Epithelial cell of proximal tubule (primary cell): ENCODE measurements at regions not wholly inside any gene's neighbourhood (a gene's known extent, or its start where the extent isn't known, plus 50 kb on each side); places are given as distances from the start of the nearest gene placed in this dataset.

Experiments used
- DNase-seq: peaks from one replicate; pipeline ENCODE4 v3.0.0-alpha.2; 2011; ENCODE audit warnings: low read depth
- H3K4me3 ChIP-seq: 2 replicates; pipeline ENCODE4 v1.5.1; 2011; ENCODE audit warnings: low read depth, mild to moderate bottlenecking, low read length
- TF ChIP-seq, protein P1 (sequence below): conservative IDR thresholded peaks from 2 replicates; pipeline ENCODE4 v1.5.1; 2012; ENCODE audit warnings: low read depth, mild to moderate bottlenecking, low read length

DNA sequence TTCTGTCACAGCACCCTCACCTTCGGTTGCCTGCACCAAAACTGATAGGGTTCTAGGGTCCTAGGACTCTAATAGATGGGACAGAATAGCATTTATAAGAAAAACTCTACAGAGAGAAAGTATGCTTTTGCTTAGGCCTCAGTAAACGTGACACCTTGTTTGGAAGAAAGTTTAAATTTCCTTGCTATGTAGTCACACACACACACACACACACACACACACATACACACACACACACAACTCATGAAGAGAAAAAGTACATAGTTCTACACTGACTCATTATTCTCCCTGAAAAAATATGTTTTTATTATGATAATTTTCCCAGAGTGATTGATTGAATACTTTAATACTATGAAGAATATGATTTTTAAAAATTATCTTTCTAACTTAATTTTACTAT is 220.8 kb upstream of the SNX19 start:
- no peak overlapping the region for H3K4me3 ChIP-seq
- no peak for DNase-seq
- TF ChIP-seq, protein P1, sequence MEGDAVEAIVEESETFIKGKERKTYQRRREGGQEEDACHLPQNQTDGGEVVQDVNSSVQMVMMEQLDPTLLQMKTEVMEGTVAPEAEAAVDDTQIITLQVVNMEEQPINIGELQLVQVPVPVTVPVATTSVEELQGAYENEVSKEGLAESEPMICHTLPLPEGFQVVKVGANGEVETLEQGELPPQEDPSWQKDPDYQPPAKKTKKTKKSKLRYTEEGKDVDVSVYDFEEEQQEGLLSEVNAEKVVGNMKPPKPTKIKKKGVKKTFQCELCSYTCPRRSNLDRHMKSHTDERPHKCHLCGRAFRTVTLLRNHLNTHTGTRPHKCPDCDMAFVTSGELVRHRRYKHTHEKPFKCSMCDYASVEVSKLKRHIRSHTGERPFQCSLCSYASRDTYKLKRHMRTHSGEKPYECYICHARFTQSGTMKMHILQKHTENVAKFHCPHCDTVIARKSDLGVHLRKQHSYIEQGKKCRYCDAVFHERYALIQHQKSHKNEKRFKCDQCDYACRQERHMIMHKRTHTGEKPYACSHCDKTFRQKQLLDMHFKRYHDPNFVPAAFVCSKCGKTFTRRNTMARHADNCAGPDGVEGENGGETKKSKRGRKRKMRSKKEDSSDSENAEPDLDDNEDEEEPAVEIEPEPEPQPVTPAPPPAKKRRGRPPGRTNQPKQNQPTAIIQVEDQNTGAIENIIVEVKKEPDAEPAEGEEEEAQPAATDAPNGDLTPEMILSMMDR = no peak

DNA sequence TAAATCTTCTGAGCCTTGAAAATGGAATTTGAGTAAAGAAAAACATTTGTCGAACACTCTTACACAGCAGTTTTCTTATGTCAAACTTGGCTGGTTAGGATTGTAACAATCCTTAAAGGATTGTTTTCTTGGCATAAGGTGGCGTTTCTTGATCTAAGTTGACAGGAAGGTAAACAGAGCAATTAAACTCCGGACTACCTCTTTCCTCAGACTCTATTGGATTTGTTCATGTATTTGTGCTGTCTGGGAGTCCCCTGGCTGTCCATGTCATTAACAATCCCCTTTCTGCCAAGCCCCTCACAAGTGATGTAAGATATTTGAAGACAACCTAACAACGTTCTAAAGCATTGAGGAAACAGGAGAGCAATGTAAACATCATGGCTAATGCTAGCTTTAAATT is 222.5 kb upstream of the SNX19 start:
- no peak for DNase-seq
- TF ChIP-seq, protein P1 = no peak
- no peak overlapping the region for H3K4me3 ChIP-seq

DNA sequence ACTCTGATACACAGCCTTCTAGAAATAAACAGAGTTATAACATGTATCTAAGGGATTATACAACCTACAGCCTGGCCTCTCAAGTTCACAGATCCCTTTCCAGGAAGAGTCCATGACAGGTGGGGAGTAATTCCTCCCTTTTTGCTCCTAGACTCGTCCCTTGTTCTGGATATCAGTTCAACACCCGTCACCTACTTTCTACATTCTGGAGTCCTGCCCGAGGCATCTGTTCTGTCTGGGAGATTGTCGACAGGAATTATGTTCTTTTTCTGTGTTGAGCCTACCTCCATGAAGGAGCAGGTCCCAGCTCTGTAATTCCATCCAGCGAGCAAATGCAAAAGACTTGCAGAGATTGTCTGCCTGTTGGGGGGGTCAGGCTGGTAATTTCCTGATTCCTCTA is 224.6 kb upstream of the NTM start:
- no peak for DNase-seq
- no peak overlapping the region for H3K4me3 ChIP-seq
- TF ChIP-seq, protein P1 = no peak

DNA sequence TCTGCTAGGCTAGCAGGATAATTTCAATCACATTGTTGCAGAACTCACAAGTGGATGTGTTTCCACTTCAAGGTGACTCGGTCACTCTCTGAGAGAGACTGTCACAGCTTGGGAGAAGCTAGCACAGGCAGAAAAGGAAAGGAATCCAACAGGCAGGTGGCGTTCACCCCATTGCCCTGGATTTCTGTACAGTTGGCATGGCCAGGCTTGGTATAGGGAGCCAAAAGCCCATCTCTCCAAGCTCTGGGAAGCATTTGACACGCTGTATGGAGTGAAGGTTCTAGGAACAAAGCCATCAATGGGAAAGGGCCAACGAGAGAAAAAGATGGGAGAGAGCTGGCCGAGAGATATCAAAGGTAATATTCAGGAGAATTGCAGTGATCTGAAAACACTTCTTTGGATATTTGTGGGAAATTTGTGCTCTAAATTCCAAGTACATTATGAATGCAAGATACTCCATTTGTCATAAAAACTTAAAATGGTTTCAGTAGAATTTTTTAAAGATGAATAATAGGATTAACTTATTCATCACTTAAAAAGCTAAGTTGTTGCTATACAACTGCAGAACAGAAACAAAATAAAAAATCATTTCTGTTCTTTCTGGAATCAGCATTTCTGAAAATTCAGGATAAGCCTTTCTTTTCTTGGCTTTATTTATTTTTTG is 223.5 kb upstream of the NTM start:
- DNase-seq = no peak
- TF ChIP-seq, protein P1 = no peak
- no peak overlapping the region for H3K4me3 ChIP-seq

DNA sequence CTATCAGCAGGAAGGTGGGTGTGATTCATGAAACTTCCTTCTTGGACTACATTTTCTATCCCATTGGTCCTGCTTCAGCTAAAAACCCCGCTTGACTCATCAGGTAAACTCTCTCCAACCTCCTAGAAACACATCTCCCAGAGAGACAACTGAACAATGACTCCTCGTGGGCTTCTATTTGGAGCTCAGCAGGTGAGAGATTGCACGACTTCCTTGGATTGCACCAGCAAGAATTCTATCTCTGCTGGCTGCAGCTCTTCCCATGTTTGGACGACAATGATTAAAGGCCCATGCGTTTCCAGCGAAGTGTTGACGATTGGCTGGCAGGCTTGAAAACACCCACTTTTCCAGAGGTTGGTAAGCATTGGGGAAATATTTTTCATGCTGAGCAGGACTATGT is 216.1 kb upstream of the NTM start:
- H3K4me3 ChIP-seq = no peak overlapping the region
- TF ChIP-seq, protein P1 = no peak
- no peak for DNase-seq

DNA sequence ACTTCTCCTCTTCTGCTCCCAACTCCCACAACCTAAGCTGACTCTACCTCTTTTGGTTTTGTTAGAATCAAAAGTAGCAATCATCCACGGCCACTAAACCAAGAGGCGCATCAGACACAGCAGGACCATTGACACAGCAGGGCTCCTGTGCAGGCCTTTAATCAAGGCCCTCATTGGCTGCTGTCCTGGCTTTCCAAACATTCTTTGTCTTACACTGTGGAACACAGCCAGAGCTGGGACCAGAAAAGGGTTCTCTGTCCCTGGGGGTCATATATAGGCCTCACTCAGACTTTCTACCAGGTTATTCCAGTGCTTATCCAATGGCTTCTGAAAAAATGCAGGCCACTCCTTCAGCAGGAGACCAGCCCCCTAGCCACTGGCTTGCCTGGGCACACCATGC is 212.7 kb upstream of the NTM start:
- no peak overlapping the region for H3K4me3 ChIP-seq
- TF ChIP-seq, protein P1 = no peak
- DNase-seq = no peak

DNA sequence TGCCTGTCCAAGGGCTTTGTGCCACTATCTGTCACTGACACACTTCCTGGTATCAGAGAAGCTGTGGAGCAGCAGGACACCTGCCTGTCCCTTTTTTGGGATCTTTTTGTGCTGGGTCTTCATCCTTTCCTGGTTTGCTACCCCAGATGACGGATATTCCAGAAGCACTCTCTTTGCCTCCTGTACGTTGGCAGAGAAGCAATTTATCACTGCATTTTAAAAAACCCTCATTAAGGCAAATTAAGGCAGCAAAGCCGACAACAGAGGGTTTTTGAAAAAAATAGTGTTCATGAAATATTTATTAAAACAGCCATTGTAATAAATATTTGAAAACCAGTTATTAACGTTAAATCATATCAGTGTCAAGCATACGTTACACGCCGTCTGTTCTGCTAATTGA is 209.6 kb upstream of the NTM start:
- no peak for DNase-seq
- TF ChIP-seq, protein P1 = no peak

More for the DNA sequence above, 209.6 kb upstream of the NTM start:
- no peak overlapping the region for H3K4me3 ChIP-seq
